Stimulated activated CD4-positive, alpha-beta T cell treated with anti-CD3 and anti-CD28 coated beads, Interleukin-15, amount 100 ng/mL, for 48 hours (primary cell): ENCODE measurements at regions not wholly inside any gene's neighbourhood (a gene's known extent, or its start where the extent isn't known, plus 50 kb on each side); places are given as distances from the start of the nearest gene placed in this dataset.

Experiments used
- DNase-seq, 2 donors: peaks; one replicate each; pipeline ENCODE4 v3.0.0-alpha.2; 2020; ENCODE audit warnings: low read depth in 2 of 2

GRCh38 chr16:82499302-82499701 lies 127.5 kb upstream of the CDH13 start:
- no peak for DNase-seq

GRCh38 chr16:82497139-82497538 lies 129.6 kb upstream of the CDH13 start:
- DNase-seq: no peak

DNA sequence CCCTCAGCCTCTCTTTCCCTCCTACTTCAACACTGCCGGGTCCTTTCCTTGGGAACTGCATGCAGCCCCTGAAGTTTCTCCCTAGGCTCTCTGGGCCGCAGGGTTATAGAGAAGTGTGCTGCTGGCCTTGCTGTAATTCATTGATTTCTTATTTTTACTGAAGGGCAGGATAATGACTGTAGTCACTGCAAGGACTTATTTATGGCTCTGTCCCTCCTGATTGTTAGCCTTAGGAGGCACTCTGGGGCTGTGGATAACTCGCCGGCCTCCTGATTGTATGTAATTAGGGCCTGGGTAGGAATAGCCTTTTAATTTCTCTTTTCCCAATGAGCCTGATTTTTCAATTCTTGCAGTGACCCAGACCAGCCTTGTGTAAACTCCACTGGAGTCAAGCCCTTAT lies 138.3 kb upstream of the CDH13 start:
- DNase-seq: no peak

GRCh38 chr16:82481455-82481854 lies 145.3 kb upstream of the CDH13 start:
- no peak for DNase-seq

GRCh38 chr16:82476786-82477185 lies 150.0 kb upstream of the CDH13 start:
- DNase-seq: no peak

DNA sequence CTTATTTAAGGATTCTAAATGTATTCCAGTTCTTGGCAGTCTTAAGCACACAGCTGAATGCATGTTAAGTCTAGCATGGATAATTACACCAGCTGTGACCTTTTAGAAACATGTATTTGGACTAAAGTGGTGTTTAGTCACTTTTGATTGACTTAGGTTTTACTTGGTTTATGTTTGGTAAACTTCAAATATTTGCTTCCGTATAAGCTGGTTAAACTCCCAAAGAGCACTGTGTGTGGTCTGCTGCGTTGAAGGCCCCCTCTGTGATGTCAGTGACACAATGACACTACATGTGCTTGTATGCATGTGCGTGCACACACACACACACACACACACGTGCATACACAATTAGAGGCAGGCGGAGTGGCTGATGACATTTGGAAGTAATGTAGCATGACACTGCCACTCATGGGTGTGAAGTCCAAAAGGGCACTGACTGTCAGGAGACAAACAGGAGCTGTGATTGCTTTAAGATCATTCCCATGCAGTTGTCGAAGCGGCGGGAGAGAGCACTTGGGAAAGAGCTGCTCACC lies 156.1 kb upstream of the CDH13 start:
- DNase-seq: no peak

DNA sequence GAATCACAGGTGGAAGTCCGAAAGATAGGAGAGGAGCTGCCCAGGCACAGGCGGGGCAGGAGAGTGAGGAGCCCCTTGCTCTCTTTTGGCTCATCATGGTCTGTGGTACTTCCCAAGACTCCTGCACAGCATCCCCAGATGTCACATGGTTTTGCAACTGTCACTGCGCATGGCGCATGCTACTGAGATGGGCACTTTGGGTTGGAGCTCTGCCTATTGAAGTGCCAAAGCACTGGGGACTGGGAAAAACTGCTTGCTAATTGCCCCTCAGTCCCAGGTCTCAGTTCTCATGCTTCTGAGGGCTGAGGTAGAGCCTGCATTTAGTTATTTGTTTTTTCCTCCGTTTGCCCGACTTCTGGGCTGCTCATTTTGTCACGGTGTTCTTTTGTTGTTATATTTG lies 156.8 kb upstream of the CDH13 start:
- no peak for DNase-seq

DNA sequence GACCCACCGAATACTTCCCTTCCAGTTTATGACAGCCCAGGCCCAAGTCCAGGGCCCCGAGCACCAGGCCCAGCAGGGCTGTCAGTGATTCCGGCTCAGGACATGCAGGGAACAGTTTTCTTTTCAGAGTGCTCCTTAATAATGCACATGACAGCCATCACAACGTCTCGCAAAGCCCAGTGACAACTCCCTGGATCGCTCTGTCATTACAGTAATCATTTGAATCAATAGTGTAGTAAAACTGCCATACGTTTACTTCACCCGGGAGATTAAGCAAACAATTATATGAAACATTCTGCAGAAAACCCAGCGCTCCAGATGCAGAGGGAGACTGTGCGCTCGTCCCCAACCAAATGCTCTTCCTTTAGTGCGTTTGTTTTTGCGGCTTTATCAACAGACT lies 162.6 kb upstream of the CDH13 start:
- no peak for DNase-seq

- DNase-seq: no peak
Observed at GRCh38 chr16:82460766-82461165, 166.0 kb upstream of the CDH13 start.

DNA sequence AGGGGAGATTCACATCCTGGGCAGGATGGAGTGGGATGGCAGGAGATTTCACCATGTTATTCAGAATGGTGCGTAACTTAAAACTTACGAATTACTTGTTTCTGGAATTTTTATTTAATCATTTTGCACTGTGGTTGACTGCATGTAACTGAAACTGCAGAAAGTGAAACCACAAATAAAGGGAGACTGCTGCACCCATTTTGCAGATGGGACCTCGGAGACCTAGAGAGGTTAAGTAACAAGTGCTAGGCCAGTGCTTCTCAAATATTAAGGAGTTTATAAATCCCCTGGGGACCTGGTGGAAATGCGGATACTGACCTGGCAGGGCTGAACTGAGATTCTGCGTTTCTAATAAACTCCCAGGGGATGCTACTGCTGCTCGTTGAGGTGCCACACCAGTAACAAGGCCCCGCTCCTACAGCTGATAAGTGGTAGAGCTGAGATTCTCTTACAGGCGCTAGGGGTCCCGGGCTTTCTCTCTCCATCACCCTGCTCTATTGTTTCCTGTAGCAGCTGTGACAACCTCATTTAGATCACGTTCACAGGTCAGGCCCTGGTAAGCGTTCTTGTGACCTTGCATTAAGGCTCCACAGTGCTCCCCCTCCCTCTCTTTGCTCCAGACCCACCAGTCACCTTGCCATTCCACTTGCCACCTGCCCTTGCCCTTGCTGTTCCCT lies 167.1 kb upstream of the CDH13 start:
- DNase-seq: no peak

- peak; percentile 9 to 28 for DNase-seq
Observed at GRCh38 chr16:82456683-82457082, 170.1 kb upstream of the CDH13 start.

DNA sequence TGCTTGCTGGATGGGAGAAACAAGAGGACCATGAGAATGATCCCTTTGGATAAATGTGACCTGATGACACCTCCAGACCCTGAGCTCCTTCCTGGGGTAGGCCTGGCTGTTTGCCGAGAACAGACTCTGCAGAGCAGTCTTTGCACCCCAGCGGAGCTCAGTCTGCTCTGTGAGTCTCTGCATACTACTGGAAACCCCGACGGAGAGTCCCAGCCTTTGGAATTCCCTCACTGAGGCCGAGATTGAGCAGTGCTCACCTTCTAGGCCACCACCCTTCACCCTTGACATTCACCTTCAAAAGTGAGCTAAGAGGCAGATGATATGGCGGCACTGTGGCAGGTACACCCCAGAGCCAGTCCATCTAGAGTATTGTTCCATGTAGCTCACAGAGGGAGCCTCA lies 172.2 kb upstream of the CDH13 start:
- DNase-seq: no peak

DNA sequence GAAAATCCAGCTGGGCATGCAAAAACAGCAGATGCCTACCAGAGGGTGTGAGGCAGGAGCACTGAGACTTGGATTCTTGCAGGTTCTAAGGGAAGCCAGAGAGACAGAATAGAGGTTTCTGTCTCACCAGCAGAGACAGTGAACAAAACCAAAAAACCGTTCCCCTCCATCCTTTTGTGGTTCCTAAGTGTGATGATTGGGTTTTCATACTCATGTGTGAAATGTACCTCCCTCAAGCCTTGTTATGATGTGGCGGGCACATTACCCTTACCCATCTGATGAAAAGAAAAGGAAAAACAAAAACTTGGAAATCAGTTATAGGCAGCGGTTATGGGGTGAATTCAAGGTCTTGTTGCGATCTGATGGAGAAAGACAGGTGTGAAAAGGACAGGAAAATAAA lies 172.6 kb upstream of the CDH13 start:
- no peak for DNase-seq

DNA sequence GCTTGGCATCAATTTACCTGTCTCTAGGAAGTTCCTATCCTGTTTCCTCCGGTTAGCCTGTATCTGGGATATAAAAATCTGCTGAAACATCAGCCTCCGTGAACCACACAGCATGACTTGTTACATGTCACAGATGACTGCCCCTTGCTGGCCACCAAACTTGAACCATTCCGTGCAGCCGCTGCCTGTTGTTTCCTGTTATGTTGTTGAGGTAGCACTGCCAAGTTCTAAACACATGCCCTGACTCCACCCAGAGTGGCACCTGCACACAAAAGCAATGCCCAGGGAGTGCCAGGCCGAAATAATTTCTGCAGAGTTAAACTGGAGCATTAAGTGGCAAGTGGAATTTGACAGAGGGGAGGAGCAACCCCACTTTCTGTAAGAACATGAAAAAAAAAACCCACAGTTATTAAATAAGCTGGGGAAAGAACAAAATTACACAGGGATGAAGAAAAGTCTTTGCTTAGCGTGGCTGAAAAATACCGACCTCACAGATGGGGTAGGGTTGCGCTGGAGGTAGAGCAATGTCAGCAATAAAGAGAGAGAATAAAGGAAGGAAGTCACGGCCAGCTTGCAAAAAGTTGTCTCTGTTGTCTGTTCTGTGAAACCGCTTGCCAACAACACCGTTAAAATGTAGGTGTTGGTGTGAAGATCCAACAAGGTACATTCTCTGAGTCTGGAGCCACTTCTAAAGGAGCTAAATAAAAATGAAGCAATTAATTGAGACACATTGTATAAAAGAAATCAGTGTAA lies 174.6 kb upstream of the CDH13 start:
- DNase-seq: no peak

GRCh38 chr16:82451449-82451848 lies 175.3 kb upstream of the CDH13 start:
- DNase-seq: no peak

DNA sequence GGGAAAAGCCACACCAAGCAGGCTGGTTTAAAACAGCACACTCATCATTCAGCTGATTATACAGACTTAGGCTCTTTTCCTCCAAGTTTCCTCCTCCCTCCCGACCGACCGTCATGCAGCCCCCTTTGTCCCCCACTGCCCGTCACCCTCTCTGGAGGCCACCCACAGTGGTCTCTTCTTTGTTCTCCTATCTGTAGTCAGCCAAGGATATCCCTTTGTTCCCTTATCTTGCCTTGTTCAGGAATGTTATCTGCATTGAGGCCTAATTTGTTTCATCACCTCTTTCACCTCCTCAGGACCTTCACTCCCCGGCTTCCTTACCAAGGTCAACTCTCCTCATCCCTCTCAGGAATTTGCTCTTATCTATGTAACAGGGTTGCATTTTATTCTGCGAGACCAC lies 186.4 kb upstream of the CDH13 start:
- no peak for DNase-seq

- no peak for DNase-seq
Observed at GRCh38 chr16:82439678-82440293, 187.0 kb upstream of the CDH13 start.

DNA sequence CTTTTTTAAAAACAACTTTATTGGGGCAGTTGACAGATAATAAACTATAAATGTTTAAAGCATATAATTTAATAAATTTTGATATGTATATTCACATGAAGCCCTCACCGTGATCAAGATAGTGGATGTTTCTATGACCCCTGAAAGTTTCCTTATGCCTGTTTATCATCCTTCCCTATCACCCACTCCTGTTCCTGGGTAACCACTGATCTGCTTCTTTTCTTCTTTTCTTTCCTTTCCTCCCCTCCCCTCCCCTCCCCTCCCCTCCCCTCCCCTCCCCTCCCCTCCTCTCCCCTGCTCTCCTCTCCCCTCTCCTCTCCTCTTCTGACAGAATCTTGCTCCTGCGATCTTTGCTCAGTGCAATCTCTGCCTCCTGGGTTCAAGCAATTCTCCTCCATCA lies 193.7 kb upstream of the CDH13 start:
- no peak for DNase-seq

DNA sequence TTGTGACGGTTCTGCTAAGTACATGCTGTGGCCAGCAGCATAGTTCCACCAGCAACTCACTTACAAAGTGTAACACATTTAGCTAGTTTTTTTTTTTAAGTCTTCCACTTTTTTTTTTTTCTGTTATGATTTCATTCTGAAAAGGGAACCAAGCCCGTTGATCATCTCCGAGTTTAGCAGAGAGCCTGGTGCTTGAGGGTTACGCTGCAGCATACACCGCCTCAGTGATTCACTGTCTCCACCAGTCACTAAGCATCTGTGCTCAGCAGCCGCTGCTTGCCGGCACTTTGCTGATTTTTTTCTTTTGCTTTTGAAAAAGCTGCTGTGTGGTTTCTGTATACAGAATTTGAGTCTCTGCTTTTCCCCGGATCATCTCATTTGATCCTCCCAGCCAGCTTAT lies 194.5 kb upstream of the CDH13 start:
- no peak for DNase-seq

DNA sequence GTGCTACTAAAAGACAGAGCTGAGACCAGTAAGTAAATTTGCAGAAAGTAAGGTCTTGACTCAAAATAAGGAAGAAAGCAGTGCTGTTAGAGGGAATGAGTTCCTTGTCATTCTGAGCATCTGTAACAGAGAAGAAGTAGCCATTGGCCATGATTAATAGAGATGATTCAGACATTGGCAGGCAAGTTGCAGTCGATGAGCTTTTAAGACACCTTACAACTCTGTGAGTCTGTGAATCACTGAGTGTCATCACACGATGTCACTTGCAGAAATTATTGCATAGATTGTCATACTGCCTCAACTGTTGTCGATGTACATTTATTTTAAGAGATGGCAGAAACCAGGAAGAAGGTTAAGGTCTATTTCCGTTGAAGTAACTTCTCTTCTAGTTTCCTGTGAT lies 201.1 kb upstream of the CDH13 start:
- DNase-seq: no peak

- no peak for DNase-seq
Observed at GRCh38 chr16:82421851-82422250, 204.9 kb upstream of the CDH13 start.

DNA sequence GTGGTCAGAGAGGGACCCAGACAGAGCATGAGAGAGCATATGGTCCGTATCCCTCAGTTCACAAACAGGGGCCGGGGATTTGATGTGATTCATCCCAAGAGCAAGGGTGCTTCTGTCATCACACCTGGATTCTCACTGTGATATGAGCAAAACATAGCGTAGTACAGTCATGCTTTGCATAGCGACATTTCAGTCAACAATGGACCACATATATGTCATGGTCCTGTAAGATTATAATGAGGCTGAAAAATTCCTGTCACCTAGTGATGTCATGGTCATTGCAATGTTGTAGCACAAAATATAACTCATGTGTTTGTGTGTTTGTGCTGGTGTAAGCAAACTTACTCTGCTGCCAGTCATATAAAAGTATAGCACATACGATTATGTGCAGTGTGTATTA lies 207.4 kb upstream of the CDH13 start:
- DNase-seq: no peak

GRCh38 chr16:82414476-82414875 lies 212.3 kb upstream of the CDH13 start:
- no peak for DNase-seq
